Osteoblast (primary cell): ENCODE measurements at regions not wholly inside any gene's neighbourhood (a gene's known extent, or its start where the extent isn't known, plus 50 kb on each side); places are given as distances from the start of the nearest gene placed in this dataset.

Experiments
- DNase-seq: peaks from one replicate; pipeline ENCODE4 v3.0.0; 2011; ENCODE audit warnings: low spot score, mixed read lengths; ENCODE audit not compliant: insufficient read length; ENCODE audit errors: missing footprints
- H2AFZ ChIP-seq: 2 replicates; pipeline ENCODE4 v1.6.0; 2011; ENCODE audit warnings: mild to moderate bottlenecking, low read length
- H3K27ac ChIP-seq: 2 replicates; pipeline ENCODE4 v1.5.1; 2011; ENCODE audit warnings: mild to moderate bottlenecking, low read depth, low read length, moderate library complexity
- H3K27me3 ChIP-seq: 2 replicates; pipeline ENCODE4 v1.6.0; 2012; ENCODE audit warnings: mild to moderate bottlenecking, control low read depth, inconsistent platforms, low read length, moderate library complexity; ENCODE audit not compliant: insufficient read depth
- H3K36me3 ChIP-seq: 2 replicates; pipeline ENCODE4 v1.5.1; 2011; ENCODE audit warnings: mild to moderate bottlenecking, low read length, control low read depth, moderate library complexity; ENCODE audit not compliant: insufficient read depth
- H3K4me1 ChIP-seq: 2 replicates; pipeline ENCODE4 v1.5.1; 2011; ENCODE audit warnings: mild to moderate bottlenecking, low read length, control low read depth, moderate library complexity; ENCODE audit not compliant: insufficient read depth
- H3K4me2 ChIP-seq: 2 replicates; pipeline ENCODE4 v1.6.0; 2011; ENCODE audit warnings: mild to moderate bottlenecking, low read length; ENCODE audit not compliant: insufficient read depth
- H3K4me3 ChIP-seq: fragments of 200-600 bp; sonication (generic); 3 replicates; pipeline ENCODE4 v1.5.1; 2012; ENCODE audit warnings: mild to moderate bottlenecking, low read length, inconsistent platforms; ENCODE audit not compliant: insufficient read depth
- H3K79me2 ChIP-seq: 2 replicates; pipeline ENCODE4 v1.6.0; 2012; ENCODE audit warnings: mild to moderate bottlenecking, low read length, control low read depth, inconsistent platforms; ENCODE audit not compliant: insufficient read depth
- H3K9me3 ChIP-seq: 2 replicates; pipeline ENCODE4 v1.5.1; 2011; ENCODE audit warnings: low read depth, low read length, control low read depth
- H4K20me1 ChIP-seq: 2 replicates; pipeline ENCODE4 v1.6.0; 2012; ENCODE audit warnings: mild to moderate bottlenecking, low read length, control low read depth; ENCODE audit not compliant: insufficient read depth
- CTCF ChIP-seq: IDR thresholded peaks from 2 replicates; pipeline ENCODE4 v1.5.1; 2011; ENCODE audit warnings: mild to moderate bottlenecking, low read depth, low read length, moderate library complexity; ENCODE audit errors: extremely low read depth

GRCh38 chr10:20726381-20726780 lies 170.7 kb downstream of the NEBL start:
- no peak for TF ChIP-seq CTCF
- Histone ChIP-seq H3K36me3 (no peaks in the 10 kb centered on the region), H3K9me3 (no peaks in the 10 kb centered on the region), H3K4me3 (no peak overlapping the region), H4K20me1 (no peaks in the 10 kb centered on the region), H3K4me2 (no peak overlapping the region), H3K27ac (no peak overlapping the region), H3K27me3 (no peaks in the 10 kb centered on the region), H3K4me1 (no peaks in the 10 kb centered on the region), H3K79me2 (no peaks in the 10 kb centered on the region), H2AFZ (no peak overlapping the region)
- DNase-seq = no peak

GRCh38 chr10:20714979-20715378 lies 182.1 kb downstream of the NEBL start:
- H3K27me3 ChIP-seq = no peaks in the 10 kb centered on the region
- DNase-seq = no peak
- TF ChIP-seq CTCF = no peak
- no peaks in the 10 kb centered on the region for H3K4me1 ChIP-seq
- no peak overlapping the region for H2AFZ ChIP-seq
- no peaks in the 10 kb centered on the region for H3K79me2 ChIP-seq
- no peaks in the 10 kb centered on the region for H3K9me3 ChIP-seq
- H4K20me1 ChIP-seq = no peaks in the 10 kb centered on the region
- H3K4me2 ChIP-seq = no peak overlapping the region
- no peaks in the 10 kb centered on the region for H3K36me3 ChIP-seq
- H3K4me3 ChIP-seq = no peak overlapping the region
- H3K27ac ChIP-seq = no peak overlapping the region

- H3K4me2 ChIP-seq = no peak overlapping the region
- no peaks in the 10 kb centered on the region for H3K36me3 ChIP-seq
- no peaks in the 10 kb centered on the region for H3K79me2 ChIP-seq
- no peak for DNase-seq
- no peak overlapping the region for H2AFZ ChIP-seq
- H4K20me1 ChIP-seq = no peaks in the 10 kb centered on the region
- no peak overlapping the region for H3K27ac ChIP-seq
- H3K27me3 ChIP-seq = no peaks in the 10 kb centered on the region
- H3K4me1 ChIP-seq = no peaks in the 10 kb centered on the region
- no peaks in the 10 kb centered on the region for H3K9me3 ChIP-seq
- no peak overlapping the region for H3K4me3 ChIP-seq
- TF ChIP-seq CTCF = no peak
These were observed 182.6 kb downstream of the NEBL start for GRCh38 chr10:20714518-20714917.

- no peaks in the 10 kb centered on the region for H3K27me3 ChIP-seq
- no peaks in the 10 kb centered on the region for H3K9me3 ChIP-seq
- no peak overlapping the region for H3K27ac ChIP-seq
- no peak for TF ChIP-seq CTCF
- no peak for DNase-seq
- no peaks in the 10 kb centered on the region for H4K20me1 ChIP-seq
- H3K36me3 ChIP-seq = no peaks in the 10 kb centered on the region
- H2AFZ ChIP-seq = no peak overlapping the region
- no peaks in the 10 kb centered on the region for H3K79me2 ChIP-seq
- H3K4me1 ChIP-seq = no peaks in the 10 kb centered on the region
- no peak overlapping the region for H3K4me3 ChIP-seq
- no peak overlapping the region for H3K4me2 ChIP-seq
These were observed 183.7 kb downstream of the NEBL start for GRCh38 chr10:20713420-20713819.
